ENCODE measurements at regions not wholly inside any gene's neighbourhood (a gene's known extent, or its start where the extent isn't known, plus 50 kb on each side); places are given as distances from the start of the nearest gene placed in this dataset.

DNA sequence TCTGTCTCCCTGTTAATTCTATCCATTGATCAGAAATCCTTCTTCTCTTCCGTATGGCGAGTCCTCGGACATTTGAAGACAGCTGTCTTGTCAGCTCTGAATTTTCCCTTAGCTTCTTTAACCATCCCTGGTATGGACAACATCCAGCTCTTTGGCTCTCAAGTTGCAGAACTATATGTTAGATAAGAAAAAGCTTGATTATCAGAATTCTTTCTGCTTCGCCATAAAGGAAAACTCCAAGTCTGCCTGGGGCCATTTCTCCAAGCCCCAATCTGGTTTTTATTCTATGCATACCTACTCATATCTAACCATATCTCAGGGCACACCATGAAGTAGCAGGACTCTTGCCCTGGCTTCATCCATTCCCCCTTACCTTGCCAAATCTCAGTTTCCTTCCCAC, 215.7 kb upstream of the TMC3 start:
- TF ChIP-seq, protein P1, sequence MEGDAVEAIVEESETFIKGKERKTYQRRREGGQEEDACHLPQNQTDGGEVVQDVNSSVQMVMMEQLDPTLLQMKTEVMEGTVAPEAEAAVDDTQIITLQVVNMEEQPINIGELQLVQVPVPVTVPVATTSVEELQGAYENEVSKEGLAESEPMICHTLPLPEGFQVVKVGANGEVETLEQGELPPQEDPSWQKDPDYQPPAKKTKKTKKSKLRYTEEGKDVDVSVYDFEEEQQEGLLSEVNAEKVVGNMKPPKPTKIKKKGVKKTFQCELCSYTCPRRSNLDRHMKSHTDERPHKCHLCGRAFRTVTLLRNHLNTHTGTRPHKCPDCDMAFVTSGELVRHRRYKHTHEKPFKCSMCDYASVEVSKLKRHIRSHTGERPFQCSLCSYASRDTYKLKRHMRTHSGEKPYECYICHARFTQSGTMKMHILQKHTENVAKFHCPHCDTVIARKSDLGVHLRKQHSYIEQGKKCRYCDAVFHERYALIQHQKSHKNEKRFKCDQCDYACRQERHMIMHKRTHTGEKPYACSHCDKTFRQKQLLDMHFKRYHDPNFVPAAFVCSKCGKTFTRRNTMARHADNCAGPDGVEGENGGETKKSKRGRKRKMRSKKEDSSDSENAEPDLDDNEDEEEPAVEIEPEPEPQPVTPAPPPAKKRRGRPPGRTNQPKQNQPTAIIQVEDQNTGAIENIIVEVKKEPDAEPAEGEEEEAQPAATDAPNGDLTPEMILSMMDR (IDR thresholded peaks at IDR 0.05): no peak
- TF ChIP-seq POLR2A (IDR thresholded peaks at IDR 0.05): no peak
